HG02884 (cell line): ENCODE measurements at regions not wholly inside any gene's neighbourhood (a gene's known extent, or its start where the extent isn't known, plus 50 kb on each side); places are given as distances from the start of the nearest gene placed in this dataset.
A peak's percentile ranks its signal among the peaks of the same experiment; 100 is the strongest.
"Not testable (repeated sequence)": the region's sequence is repeated elsewhere in the genome, so short reads cannot be mapped to it uniquely, and the experiment has no call there.

Source experiments
- ATAC-seq: cut with Tn5 transposase; IDR thresholded peaks from one replicate; pipeline ENCODE4 v1.9.1; 2021; ENCODE audit warnings: mild to moderate bottlenecking, moderate library complexity; ENCODE audit not compliant: unreplicated experiment

DNA sequence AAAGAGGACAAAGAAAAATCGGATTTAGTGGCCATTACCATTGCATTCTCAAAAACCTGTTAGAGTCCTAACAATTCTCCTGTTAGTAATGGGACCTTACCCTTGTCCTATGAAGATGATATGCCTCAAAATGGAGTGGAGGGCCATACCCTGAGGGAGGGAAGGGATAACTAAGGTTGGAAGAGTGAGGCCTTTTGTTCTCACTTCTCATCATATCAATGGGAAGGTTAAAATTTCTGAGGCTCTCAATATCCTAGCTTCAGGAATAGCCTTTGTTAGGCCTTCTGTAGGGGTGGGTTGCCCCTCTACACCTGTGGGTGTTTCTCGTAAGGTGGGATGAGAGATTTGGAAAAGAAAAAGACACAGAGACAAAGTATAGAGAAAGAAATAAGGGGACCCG lies 109.4 kb upstream of the SGIP1 start:
- not testable (repeated sequence) for ATAC-seq

DNA sequence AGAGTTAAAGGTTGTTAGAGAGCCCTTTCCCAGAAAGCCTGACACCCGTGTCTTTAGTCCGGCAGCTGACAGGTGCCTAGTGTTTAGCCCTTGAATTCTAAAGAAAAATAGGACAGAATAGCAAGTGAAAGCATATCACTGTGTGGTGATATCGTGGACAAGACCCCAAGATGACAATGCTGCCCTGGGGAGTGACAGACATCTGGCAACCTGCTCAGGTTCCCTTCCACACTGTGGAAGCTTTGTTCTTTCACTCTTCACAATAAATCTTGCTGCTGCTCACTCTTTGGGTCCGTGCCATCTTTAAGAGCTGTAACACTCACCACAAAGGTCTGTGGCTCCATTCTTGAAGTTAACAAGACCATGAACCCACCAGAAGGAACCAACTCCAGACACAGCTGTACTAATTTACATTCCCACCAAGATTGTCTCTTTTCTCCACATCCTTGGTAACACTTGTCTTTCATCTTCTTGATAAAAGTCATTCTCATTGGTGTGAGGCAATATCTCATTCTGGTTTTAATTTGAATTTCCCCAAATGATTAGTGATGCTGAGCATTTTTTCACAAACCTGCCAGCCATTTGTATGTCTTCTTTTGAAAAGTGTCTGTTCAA lies 107.6 kb upstream of the SGIP1 start:
- ATAC-seq, result no peak

GRCh38 chr1:66430815-66431214 lies 103.1 kb upstream of the SGIP1 start:
- not testable (repeated sequence) for ATAC-seq

GRCh38 chr1:66431999-66432398 lies 102.0 kb upstream of the SGIP1 start:
- no peak for ATAC-seq

DNA sequence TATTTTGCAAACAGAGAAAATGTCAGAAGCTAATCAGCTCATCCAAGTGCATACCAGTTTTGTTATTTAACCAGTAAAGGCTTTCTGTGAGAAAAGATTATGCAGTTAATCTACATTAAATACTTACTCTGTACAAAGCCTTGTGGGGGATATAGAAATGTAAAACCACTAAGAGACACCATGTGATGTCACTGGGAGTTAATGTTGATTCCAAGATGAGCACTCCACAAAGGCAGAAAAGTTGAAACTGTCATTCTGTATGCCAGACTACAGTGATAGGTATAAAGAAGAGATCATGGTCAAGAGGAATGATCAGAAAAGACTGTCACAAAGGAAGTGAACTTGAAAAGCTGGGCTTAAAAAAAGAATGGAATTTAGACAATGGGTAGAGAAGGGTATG lies 100.3 kb upstream of the SGIP1 start:
- no peak for ATAC-seq

DNA sequence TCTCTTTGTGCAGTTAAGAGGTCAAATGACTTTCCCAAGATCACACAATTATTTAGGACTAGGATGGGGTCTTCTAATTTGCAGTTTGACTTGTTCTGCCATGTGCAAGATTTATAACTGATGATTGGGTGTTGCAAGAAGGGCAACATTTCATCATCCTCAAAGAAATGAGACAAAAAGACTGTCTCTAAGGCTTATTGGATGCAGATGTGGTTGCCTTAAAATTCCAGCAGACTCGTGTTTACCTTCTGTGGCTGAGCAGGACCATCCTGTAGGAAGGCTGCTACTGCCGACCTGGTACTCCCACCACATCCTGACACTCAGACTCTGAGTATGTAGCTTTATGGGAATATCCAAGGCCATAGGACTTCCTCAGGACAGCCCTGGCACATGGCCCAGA lies 99.9 kb upstream of the SGIP1 start:
- ATAC-seq, result no peak

GRCh38 chr1:66435541-66435940 lies 98.4 kb upstream of the SGIP1 start:
- no peak for ATAC-seq

DNA sequence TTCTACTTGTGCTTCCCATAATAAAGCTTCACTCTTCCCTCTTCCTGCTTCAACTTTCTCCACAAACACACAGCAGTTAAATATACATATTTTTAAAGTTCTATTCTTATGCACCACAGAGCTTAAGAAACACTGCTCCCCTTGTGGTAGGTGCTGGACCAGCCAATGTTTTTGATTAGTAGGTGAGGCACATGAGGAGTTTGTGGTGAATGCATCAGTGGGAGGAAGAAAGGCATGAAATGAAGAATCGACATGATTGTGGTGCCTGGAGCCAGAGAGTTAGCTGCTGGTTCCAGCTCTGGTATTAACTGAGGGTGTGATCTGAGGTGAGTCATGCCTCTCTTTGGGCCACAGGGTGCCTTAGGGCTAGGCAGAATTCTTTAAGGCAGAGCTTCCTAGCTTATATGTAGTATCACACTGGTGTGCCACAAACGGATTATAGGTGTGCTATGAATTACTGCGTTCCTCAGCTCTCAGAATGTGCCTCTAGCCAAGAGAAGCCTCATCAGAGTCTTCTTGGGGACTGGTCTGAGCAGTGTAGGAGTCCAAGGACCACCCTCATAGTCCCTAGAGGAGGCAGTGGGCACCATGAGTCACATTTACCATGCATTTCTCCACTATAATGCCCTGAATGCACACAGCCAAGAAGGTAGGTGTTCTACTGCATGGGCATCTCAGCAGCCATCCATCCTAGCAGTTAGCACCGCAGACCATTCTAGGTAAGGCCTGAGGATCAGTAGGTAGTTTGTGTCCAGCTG lies 97.4 kb upstream of the SGIP1 start:
- ATAC-seq, result peak; percentile 78

- no peak for ATAC-seq
Measured at GRCh38 chr1:66437136-66437401, 96.9 kb upstream of the SGIP1 start.

DNA sequence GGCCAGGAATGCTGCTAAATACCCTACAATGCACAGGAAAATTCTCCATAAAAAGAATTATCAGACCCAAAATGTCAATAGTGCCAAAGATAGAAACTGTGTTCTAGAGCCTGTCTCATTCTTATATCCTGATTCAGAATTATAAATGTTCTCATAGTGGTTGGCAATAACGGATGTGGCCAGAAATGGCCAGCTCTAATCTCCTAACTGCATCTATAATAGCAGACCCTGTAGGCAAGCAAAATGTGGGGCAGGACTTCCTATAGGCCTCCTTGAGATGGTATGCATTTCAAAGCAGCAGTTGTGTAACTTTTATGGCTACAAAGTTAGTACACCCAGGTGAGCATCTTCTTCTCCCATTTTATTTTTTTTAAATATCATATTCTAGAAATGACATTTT lies 95.9 kb upstream of the SGIP1 start:
- ATAC-seq, result no peak

GRCh38 chr1:66438501-66438900 lies 95.5 kb upstream of the SGIP1 start:
- ATAC-seq, result no peak

GRCh38 chr1:66439031-66439740 lies 94.8 kb upstream of the SGIP1 start:
- ATAC-seq, result peak; percentile 54

- ATAC-seq, result no peak
Measured at GRCh38 chr1:66443793-66444192, 90.2 kb upstream of the SGIP1 start.

DNA sequence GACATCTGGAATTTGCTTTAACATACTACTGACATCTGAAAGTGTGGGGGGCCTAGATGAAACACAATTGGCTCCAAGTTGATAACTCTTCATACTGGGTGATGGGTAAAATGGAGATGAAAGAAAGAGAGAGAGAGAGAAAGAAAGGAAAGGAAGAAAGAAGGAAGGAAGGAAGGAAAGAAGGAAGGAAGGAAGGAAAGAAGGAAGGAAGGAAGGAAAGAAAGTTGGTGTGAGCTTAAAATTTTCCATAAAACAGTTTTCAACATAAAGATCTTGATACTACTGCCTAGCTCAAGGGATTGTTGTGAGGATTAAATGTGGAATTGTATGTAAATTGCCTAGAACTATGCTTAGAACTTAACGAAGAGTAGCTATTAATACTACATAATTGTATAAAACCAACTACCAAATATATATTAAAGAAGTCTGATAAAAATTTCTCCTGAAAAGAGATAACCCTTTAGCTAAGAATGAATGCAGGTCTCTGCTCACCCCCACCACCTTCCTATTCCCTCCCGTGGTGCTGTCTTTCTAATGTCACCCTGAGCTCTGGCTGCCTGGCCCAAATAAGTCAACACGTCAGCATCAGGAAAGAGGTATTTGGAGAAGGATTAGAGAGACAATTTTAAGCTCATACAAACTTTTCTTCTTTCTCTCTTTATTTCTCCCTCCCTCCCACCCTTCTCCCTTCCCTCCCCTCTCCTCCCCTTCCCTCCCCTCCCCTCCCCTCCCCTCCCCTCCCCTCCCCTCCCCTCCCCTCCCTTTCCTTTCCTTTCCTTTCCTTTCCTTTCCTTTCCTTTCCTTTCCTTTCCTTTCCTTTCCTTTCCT lies 89.3 kb upstream of the SGIP1 start:
- no peak for ATAC-seq

DNA sequence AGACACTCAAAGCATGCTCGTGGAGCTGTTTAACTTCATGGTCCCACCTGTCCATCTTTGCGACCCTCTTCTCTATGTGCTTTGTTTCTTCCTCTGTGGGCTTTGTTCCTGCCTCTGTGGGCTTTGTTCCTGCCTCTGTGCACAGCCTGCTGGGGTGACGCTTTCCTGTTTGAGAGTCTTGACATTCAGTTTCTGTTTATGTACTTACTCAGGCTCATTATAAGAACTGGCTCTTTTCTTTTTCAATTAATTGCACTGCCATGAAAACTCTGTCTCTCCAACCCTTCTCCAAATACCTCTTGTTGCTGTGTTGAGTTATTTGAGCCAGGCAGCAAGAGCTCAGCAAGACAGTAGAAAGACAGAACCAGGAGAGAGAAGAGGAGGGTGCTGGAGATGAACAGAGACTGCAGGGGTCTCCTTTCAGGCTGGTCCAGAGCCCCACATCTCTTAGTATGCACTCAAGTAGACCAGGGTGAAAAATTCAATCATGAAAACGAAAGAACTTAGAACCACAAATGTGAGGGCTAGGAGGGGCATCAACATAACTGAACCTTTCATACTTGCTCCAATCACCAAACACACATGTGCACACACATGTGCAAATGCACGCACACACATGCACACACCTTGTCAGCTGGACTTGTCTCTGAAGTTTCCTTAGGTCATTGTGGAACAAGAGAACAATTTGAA lies 88.3 kb upstream of the SGIP1 start:
- ATAC-seq, result peak; percentile 82

DNA sequence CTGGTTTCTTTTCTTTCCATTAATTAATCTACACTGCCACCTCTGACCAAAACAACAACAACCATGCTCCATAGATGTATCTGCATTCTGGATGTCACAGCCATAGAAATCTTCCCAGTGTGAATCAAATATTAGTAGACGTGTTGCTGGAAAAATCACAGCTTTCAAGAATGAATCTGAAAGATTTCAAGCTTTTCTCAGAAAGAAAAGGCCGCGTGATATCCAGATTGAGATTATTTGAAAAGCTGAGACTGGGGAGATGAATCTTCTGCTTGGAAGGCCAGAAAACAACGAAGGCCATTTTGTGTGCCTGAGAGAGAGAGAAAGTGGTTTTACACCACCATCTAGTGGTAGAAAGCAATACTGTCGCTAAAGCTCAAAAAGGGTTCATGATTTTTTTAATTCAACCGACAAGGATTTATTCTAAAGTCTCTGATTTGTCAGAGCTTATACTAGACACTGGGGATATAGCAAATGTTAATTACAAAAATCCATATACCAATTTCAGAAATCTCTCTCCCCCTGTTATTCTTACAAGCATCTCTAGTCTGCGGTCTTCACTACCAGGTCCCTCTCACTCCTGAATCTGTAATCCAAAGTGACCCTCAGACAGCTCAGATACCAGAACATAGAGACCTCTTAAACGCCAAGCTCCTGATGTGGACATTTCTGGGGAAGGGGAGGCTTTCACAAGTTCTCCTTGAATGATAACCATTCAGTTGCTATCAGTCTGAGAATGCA lies 87.5 kb upstream of the SGIP1 start:
- ATAC-seq, result peak; percentile 51

DNA sequence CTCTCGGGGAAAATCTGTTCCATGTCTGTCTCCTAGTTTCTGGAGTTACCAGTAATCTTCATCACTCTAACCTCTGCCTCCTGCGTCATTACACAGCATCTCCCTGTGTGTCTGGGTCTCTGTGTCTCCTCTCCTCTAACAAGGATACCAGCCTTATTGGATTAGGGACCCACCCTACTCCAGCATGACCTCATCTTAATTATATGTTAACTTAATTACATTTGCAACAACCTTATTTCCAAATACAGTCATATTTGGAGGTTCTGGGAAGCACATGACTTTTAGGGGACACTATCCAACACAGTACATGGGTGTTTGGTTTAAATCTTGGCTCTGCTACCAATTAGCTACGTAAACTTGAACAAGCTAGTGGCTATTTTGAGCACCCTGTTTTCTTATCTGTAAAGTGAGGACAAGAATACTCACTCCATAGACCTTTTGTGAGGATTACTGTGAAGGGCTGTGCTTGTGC lies 83.9 kb upstream of the SGIP1 start:
- no peak for ATAC-seq

- ATAC-seq, result no peak
Measured at GRCh38 chr1:66450847-66451246, 83.1 kb upstream of the SGIP1 start.

DNA sequence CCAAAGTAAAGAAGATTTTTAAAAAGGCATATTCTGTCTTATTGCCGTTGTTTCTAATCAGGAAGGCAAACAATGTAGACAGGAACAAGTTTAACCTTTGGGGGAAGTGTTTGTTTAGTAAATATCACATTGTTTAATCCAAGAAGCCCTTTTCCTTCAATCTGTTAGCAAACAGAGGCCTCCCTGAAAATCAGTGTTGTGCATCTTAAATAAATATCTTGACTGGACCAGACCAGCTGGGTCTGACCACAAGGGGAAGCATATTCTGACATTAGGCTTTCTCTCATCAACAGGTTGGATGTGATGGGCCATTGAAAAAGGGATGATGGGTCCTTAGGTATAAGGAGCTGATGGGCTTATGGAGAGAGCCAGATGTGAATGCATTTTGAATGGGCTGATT lies 81.8 kb upstream of the SGIP1 start:
- no peak for ATAC-seq

DNA sequence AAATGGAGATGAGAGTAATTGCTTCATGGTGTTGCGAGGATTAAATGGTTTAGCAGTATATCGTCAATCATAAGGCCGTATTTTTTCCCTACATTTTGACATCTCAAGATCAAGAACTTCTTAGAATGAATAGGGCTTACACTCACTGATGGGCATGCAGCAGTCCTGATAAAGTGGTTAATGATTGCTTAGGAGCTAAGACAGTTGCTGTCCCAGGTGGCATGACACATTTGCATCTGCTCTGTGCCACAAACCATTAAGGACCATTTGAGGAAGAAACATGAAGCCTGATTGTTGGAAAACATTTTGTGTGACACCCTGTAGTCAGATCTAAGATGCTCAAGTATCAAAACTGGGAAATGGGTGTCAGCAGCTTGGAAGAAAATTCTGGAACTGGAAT lies 81.0 kb upstream of the SGIP1 start:
- no peak for ATAC-seq
